ENCODE measurements at regions not wholly inside any gene's neighbourhood (a gene's known extent, or its start where the extent isn't known, plus 50 kb on each side); places are given as distances from the start of the nearest gene placed in this dataset.

GRCh38 chr1:168370586-168370985 is 89.9 kb downstream of the TBX19 start:
- Histone ChIP-seq H3K4me3 (no peak overlapping the region), H3K27ac (no peak overlapping the region), H3K9me3 (no peaks in the 10 kb centered on the region), H3K4me1 (no peaks in the 10 kb centered on the region), H3K27me3 (no peaks in the 10 kb centered on the region), H3K36me3 (no peaks in the 10 kb centered on the region)
- TF ChIP-seq CTCF (IDR thresholded peaks at IDR 0.05) (no peak), POLR2A (IDR thresholded peaks at IDR 0.05) (no peak), EP300 (IDR thresholded peaks at IDR 0.05) (no peak), POLR2AphosphoS5 (IDR thresholded peaks at IDR 0.05) (no peak)
- no peak for ATAC-seq
- WGBS, 2 donors (ENCODE audit: low coverage in 1 of 2) = 63 to 74% methylated on average over 3 of the region's 3 CpGs

GRCh38 chr1:168369655-168370054 is 89.0 kb downstream of the TBX19 start:
- no peak for TF ChIP-seq POLR2AphosphoS5 (IDR thresholded peaks at IDR 0.05)
- TF ChIP-seq CTCF (IDR thresholded peaks at IDR 0.05) = no peak
- no peak for TF ChIP-seq POLR2A (IDR thresholded peaks at IDR 0.05)
- TF ChIP-seq EP300 (IDR thresholded peaks at IDR 0.05) = no peak
- H3K9me3 ChIP-seq = no peaks in the 10 kb centered on the region
- H3K4me3 ChIP-seq = no peak overlapping the region
- ATAC-seq = no peak
- H3K27ac ChIP-seq = no peak overlapping the region
- no peaks in the 10 kb centered on the region for H3K27me3 ChIP-seq
- no peaks in the 10 kb centered on the region for H3K36me3 ChIP-seq
- WGBS, 2 donors (ENCODE audit: low coverage in 1 of 2) = 89 to 100% methylated on average over 2 to 3 of the region's 5 CpGs
- no peaks in the 10 kb centered on the region for H3K4me1 ChIP-seq

GRCh38 chr1:168368131-168368530 is 87.5 kb downstream of the TBX19 start:
- ATAC-seq = no peak
- H3K27ac ChIP-seq = no peak overlapping the region
- 60% methylated on average over 1 of the region's 1 CpG for WGBS, 2 donors (ENCODE audit: low coverage in 1 of 2)
- TF ChIP-seq EP300 (IDR thresholded peaks at IDR 0.05) = no peak
- no peak for TF ChIP-seq CTCF (IDR thresholded peaks at IDR 0.05)
- no peak for TF ChIP-seq POLR2A (IDR thresholded peaks at IDR 0.05)
- TF ChIP-seq POLR2AphosphoS5 (IDR thresholded peaks at IDR 0.05) = no peak
- no peaks in the 10 kb centered on the region for H3K9me3 ChIP-seq
- no peaks in the 10 kb centered on the region for H3K36me3 ChIP-seq
- no peak overlapping the region for H3K4me3 ChIP-seq
- H3K4me1 ChIP-seq = no peaks in the 10 kb centered on the region
- H3K27me3 ChIP-seq = no peaks in the 10 kb centered on the region

- ATAC-seq = no peak
- no peak overlapping the region for H3K27ac ChIP-seq
- H3K36me3 ChIP-seq = no peaks in the 10 kb centered on the region
- no peaks in the 10 kb centered on the region for H3K9me3 ChIP-seq
- no peak for TF ChIP-seq POLR2AphosphoS5 (IDR thresholded peaks at IDR 0.05)
- no peak for TF ChIP-seq CTCF (IDR thresholded peaks at IDR 0.05)
- WGBS, 2 donors (ENCODE audit: low coverage in 1 of 2) = 52 to 66% methylated on average over 5 to 9 of the region's 9 CpGs
- H3K4me1 ChIP-seq = no peaks in the 10 kb centered on the region
- H3K27me3 ChIP-seq = no peaks in the 10 kb centered on the region
- no peak overlapping the region for H3K4me3 ChIP-seq
Observed at GRCh38 chr1:168365719-168366479, 85.2 kb downstream of the TBX19 start.

Small RNA genes in the stretch of these regions (small RNA-seq; reads per million reads assigned to genes)
- 0 reads per million in 4 donors for gene MIR557

Measured in gastroesophageal sphincter (tissue), 4 donors.